ENCODE measurements at regions not wholly inside any gene's neighbourhood (a gene's known extent, or its start where the extent isn't known, plus 50 kb on each side); places are given as distances from the start of the nearest gene placed in this dataset.

DNA sequence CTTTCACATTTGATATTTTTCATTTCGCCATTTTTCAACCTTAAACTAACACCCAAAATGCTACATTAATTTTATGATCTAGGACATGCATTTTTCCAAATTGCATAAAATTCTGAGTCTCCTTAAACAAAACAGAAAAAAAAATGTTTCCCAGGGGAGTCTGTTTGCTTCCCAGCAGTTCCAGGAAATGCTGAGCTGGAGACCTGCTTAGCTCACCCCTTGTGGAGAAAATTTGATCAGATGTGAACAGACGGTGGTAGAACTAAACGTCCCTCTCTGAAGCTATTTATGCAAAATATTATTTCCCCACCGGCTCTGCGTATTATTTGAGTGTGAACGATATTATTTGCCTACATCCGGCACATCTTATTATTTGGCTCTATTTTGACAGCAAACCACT, 74.9 kb upstream of the AGAP1 start:
- intact Hi-C loops (cut with micrococcal nuclease), result no loop called here
- H3K27ac Mint-ChIP-seq, result no peak overlapping the region
- no peaks in the 10 kb centered on the region for H3K4me1 ChIP-seq (ENCODE audit: control insufficient read depth in 2 of 2, insufficient read depth in 2 of 2, low read length in 2 of 2)
- no peak overlapping the region for H3K27ac ChIP-seq (ENCODE audit: low read depth, low read length)
- ChIA-PET POLR2A (no interaction called here), CTCF (no interaction called here)
- H3K36me3 ChIP-seq (ENCODE audit: control insufficient read depth in 2 of 3, insufficient read depth in 3 of 3, low read length in 3 of 3), result no peaks in the 10 kb centered on the region
- DNase-seq, result no peak
- H3K4me1 Mint-ChIP-seq, result no peaks in the 10 kb centered on the region
- no peaks in the 10 kb centered on the region for H3K36me3 Mint-ChIP-seq
- peaks cover 0 to 35% (median 9%) of the 10 kb centered on the region in 5 donors for H3K27me3 Mint-ChIP-seq
- H3K4me3 Mint-ChIP-seq, result no peak overlapping the region
- no peak for ATAC-seq
- H3K4me3 ChIP-seq (ENCODE audit: low read length), result no peak overlapping the region
- no peaks in the 10 kb centered on the region for H3K9me3 ChIP-seq (ENCODE audit: control insufficient read depth in 2 of 3, low read length in 3 of 3)
- peaks cover 0 to 6% (median 4%) of the 10 kb centered on the region in 11 donors for H3K9me3 Mint-ChIP-seq
- no peaks in the 10 kb centered on the region for H3K27me3 ChIP-seq (ENCODE audit: control insufficient read depth in 2 of 2, insufficient read depth in 2 of 2, low read length in 2 of 2)

GRCh38 chr2:235419996-235420395, 73.8 kb upstream of the AGAP1 start:
- Mint-ChIP-seq H3K4me1 (no peaks in the 10 kb centered on the region), H3K27ac (no peak overlapping the region)
- no peaks in the 10 kb centered on the region for H3K27me3 ChIP-seq (ENCODE audit: control insufficient read depth in 2 of 2, insufficient read depth in 2 of 2, low read length in 2 of 2)

DNA sequence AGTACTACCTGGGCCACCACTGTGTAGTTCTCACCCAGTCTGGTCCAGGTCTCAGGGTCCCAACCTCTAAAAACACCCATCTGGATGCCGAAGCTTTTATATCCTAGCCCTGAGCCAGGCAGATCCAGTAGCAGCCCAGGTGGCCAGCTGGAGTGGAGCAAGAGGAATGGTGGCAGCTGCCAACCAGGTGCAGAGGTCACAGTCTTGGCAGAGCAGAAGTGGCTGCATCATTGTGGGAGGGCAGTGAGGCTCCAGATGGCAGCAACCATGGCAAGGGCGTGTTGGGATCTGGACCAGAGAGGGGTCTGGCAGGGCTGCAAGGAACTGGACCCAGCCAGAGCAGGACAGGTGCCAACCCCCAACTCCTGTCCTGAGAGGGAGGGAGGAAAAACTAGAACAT, 72.2 kb upstream of the AGAP1 start:
- H3K27ac Mint-ChIP-seq, result no peak overlapping the region
- no peak for ATAC-seq
- DNase-seq, result no peak
- no peaks in the 10 kb centered on the region for H3K36me3 Mint-ChIP-seq
- peaks cover 0 to 24% (median 5%) of the 10 kb centered on the region in 5 donors for H3K27me3 Mint-ChIP-seq
- H3K4me1 Mint-ChIP-seq, result no peaks in the 10 kb centered on the region
- intact Hi-C loops (cut with micrococcal nuclease), result no loop called here
- Histone ChIP-seq H3K27me3 (ENCODE audit: control insufficient read depth in 2 of 2, insufficient read depth in 2 of 2, low read length in 2 of 2) (no peaks in the 10 kb centered on the region), H3K36me3 (ENCODE audit: control insufficient read depth in 2 of 3, insufficient read depth in 3 of 3, low read length in 3 of 3) (no peaks in the 10 kb centered on the region), H3K9me3 (ENCODE audit: control insufficient read depth in 2 of 3, low read length in 3 of 3) (no peaks in the 10 kb centered on the region), H3K27ac (ENCODE audit: low read depth, low read length) (no peak overlapping the region), H3K4me1 (ENCODE audit: control insufficient read depth in 2 of 2, insufficient read depth in 2 of 2, low read length in 2 of 2) (no peaks in the 10 kb centered on the region), H3K4me3 (ENCODE audit: low read length) (no peak overlapping the region)
- CTCF ChIA-PET, result no interaction called here
- POLR2A ChIA-PET, result no interaction called here
- H3K4me3 Mint-ChIP-seq, result no peak overlapping the region
- H3K9me3 Mint-ChIP-seq, result peaks cover 0 to 13% (median 6%) of the 10 kb centered on the region in 11 donors

More at GRCh38 chr2:235419996-235420395, 73.8 kb upstream of the AGAP1 start:
- no peak for ATAC-seq
- no peak overlapping the region for H3K4me3 ChIP-seq (ENCODE audit: low read length)
- intact Hi-C loops (cut with micrococcal nuclease), result no loop called here
- ChIA-PET POLR2A (no interaction called here), CTCF (no interaction called here)
- Mint-ChIP-seq H3K9me3 (peaks cover 0 to 13% (median 6%) of the 10 kb centered on the region in 11 donors), H3K4me3 (no peak overlapping the region), H3K27me3 (peaks cover 0 to 30% (median 9%) of the 10 kb centered on the region in 5 donors), H3K36me3 (no peaks in the 10 kb centered on the region)
- H3K27ac ChIP-seq (ENCODE audit: low read depth, low read length), result no peak overlapping the region
- H3K9me3 ChIP-seq (ENCODE audit: control insufficient read depth in 2 of 3, low read length in 3 of 3), result no peaks in the 10 kb centered on the region
- no peaks in the 10 kb centered on the region for H3K4me1 ChIP-seq (ENCODE audit: control insufficient read depth in 2 of 2, insufficient read depth in 2 of 2, low read length in 2 of 2)
- H3K36me3 ChIP-seq (ENCODE audit: control insufficient read depth in 2 of 3, insufficient read depth in 3 of 3, low read length in 3 of 3), result no peaks in the 10 kb centered on the region
- no peak for DNase-seq

DNA sequence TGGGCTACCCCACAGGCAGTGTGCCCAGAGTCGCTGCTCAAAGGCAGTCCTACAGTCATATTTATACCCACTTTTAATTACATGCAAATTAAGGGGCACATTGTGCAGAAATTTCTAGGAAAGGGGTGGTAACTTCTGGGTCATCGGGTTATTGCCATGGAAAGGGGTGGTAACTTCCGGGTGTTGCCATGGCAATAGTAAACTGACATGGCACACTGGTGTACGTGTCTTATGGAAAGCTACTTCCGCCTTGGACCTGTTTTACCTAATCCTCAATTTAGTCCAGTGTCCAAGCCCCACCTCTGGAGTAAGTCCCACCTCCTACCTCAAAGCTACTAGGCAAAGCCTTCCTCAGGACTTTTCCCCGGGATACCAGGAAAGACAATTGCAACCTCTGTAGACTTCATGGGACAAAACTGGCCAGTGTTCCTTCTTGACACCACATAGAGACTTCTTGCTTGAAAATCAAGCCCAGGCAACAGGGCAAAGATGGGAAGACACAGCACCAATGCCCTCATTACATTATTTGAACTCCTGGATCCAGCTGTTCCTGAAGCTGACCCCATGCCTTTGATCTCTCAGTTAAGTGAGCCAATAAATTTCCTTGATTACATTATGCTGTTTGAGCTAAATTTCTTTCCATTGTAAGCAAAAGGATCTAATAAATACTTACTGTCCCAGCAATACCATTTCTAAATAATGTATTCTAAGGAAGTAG, 63.3 kb upstream of the AGAP1 start:
- POLR2A ChIA-PET, result no interaction called here
- no peaks in the 10 kb centered on the region for H3K36me3 ChIP-seq (ENCODE audit: control insufficient read depth in 2 of 3, insufficient read depth in 3 of 3, low read length in 3 of 3)

GRCh38 chr2:235432741-235433520, 60.9 kb upstream of the AGAP1 start:
- Histone ChIP-seq H3K9me3 (ENCODE audit: control insufficient read depth in 2 of 3, low read length in 3 of 3) (no peaks in the 10 kb centered on the region), H3K36me3 (ENCODE audit: control insufficient read depth in 2 of 3, insufficient read depth in 3 of 3, low read length in 3 of 3) (no peaks in the 10 kb centered on the region), H3K4me1 (ENCODE audit: control insufficient read depth in 2 of 2, insufficient read depth in 2 of 2, low read length in 2 of 2) (no peaks in the 10 kb centered on the region), H3K27ac (ENCODE audit: low read depth, low read length) (no peak overlapping the region), H3K27me3 (ENCODE audit: control insufficient read depth in 2 of 2, insufficient read depth in 2 of 2, low read length in 2 of 2) (no peaks in the 10 kb centered on the region), H3K4me3 (ENCODE audit: low read length) (no peak overlapping the region)
- H3K9me3 Mint-ChIP-seq, result peaks cover 0 to 8% (median 1%) of the 10 kb centered on the region in 11 donors
- DNase-seq, result no peak
- POLR2A ChIA-PET, result interaction anchor here (0.6 kb wide), 1 partner anchor 27 kb away, joined by 3 read pairs; no protein-coding TSS in a partner anchor
- intact Hi-C loops (cut with micrococcal nuclease), result no loop called here
- no peak overlapping the region for H3K27ac Mint-ChIP-seq
- no peaks in the 10 kb centered on the region for H3K36me3 Mint-ChIP-seq
- no peak overlapping the region for H3K4me3 Mint-ChIP-seq
- no peak for ATAC-seq
- CTCF ChIA-PET, result no interaction called here
- peaks cover 0 to 35% (median 14%) of the 10 kb centered on the region in 5 donors for H3K27me3 Mint-ChIP-seq
- no peaks in the 10 kb centered on the region for H3K4me1 Mint-ChIP-seq

More for the DNA sequence above, 63.3 kb upstream of the AGAP1 start:
- DNase-seq (no peak), ATAC-seq (no peak)
- Mint-ChIP-seq H3K4me3 (no peak overlapping the region), H3K27me3 (peaks cover 0 to 35% (median 14%) of the 10 kb centered on the region in 5 donors), H3K9me3 (peaks cover 0 to 5% (median 0%) of the 10 kb centered on the region in 11 donors), H3K27ac (no peak overlapping the region), H3K36me3 (no peaks in the 10 kb centered on the region), H3K4me1 (no peaks in the 10 kb centered on the region)
- Histone ChIP-seq H3K27ac (ENCODE audit: low read depth, low read length) (no peak overlapping the region), H3K9me3 (ENCODE audit: control insufficient read depth in 2 of 3, low read length in 3 of 3) (no peaks in the 10 kb centered on the region), H3K27me3 (ENCODE audit: control insufficient read depth in 2 of 2, insufficient read depth in 2 of 2, low read length in 2 of 2) (no peaks in the 10 kb centered on the region), H3K4me3 (ENCODE audit: low read length) (no peak overlapping the region), H3K4me1 (ENCODE audit: control insufficient read depth in 2 of 2, insufficient read depth in 2 of 2, low read length in 2 of 2) (no peaks in the 10 kb centered on the region)
- intact Hi-C loops (cut with micrococcal nuclease), result no loop called here
- CTCF ChIA-PET, result no interaction called here

DNA sequence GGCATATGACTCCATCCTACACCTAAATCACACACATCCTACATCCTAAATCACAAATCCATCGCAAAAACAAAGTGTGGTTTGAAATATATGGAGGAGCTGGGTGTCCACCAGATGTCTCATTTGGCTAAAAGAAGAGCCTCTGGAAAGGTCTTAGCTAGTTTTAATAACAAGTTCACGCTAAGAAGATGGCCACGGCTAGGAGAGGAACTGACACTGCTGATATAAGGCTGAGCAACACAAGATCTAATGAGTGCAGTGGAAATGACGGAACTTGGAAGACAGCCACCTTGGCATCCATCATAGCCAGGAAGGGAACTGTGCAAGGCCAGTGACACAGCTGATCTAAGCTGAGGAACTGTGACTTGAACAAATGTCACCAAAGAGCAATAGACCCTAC, 60.0 kb upstream of the AGAP1 start:
- H3K36me3 Mint-ChIP-seq, result no peaks in the 10 kb centered on the region
- no peak overlapping the region for H3K4me3 Mint-ChIP-seq
- peaks cover 0 to 9% (median 2%) of the 10 kb centered on the region in 11 donors for H3K9me3 Mint-ChIP-seq
- DNase-seq (no peak), ATAC-seq (no peak)
- H3K4me1 Mint-ChIP-seq, result no peaks in the 10 kb centered on the region
- Histone ChIP-seq H3K9me3 (ENCODE audit: control insufficient read depth in 2 of 3, low read length in 3 of 3) (no peaks in the 10 kb centered on the region), H3K27me3 (ENCODE audit: control insufficient read depth in 2 of 2, insufficient read depth in 2 of 2, low read length in 2 of 2) (no peaks in the 10 kb centered on the region), H3K4me3 (ENCODE audit: low read length) (no peak overlapping the region), H3K36me3 (ENCODE audit: control insufficient read depth in 2 of 3, insufficient read depth in 3 of 3, low read length in 3 of 3) (no peaks in the 10 kb centered on the region), H3K27ac (ENCODE audit: low read depth, low read length) (no peak overlapping the region), H3K4me1 (ENCODE audit: control insufficient read depth in 2 of 2, insufficient read depth in 2 of 2, low read length in 2 of 2) (no peaks in the 10 kb centered on the region)
- intact Hi-C loops (cut with micrococcal nuclease), result no loop called here
- ChIA-PET POLR2A (no interaction called here), CTCF (no interaction called here)
- peaks cover 0 to 30% (median 14%) of the 10 kb centered on the region in 5 donors for H3K27me3 Mint-ChIP-seq
- H3K27ac Mint-ChIP-seq, result no peak overlapping the region
